Hepatic stellate cell (primary cell): ENCODE measurements at regions not wholly inside any gene's neighbourhood (a gene's known extent, or its start where the extent isn't known, plus 50 kb on each side); places are given as distances from the start of the nearest gene placed in this dataset.
"Not testable (repeated sequence)": the region's sequence is repeated elsewhere in the genome, so short reads cannot be mapped to it uniquely, and the experiment has no call there.

ENCODE experiments used
- DNase-seq: peaks from one replicate; pipeline ENCODE4 v3.0.0; 2011; ENCODE audit warnings: low spot score

- no peak for DNase-seq
Observed at GRCh38 chr1:163999131-163999530, 559.9 kb upstream of the PBX1 start.

- DNase-seq = not testable (repeated sequence)
Observed at GRCh38 chr1:164006186-164006585, 552.8 kb upstream of the PBX1 start.

GRCh38 chr1:164006621-164007020 is 552.4 kb upstream of the PBX1 start:
- DNase-seq = no peak

GRCh38 chr1:164017239-164017638 is 541.7 kb upstream of the PBX1 start:
- no peak for DNase-seq

- no peak for DNase-seq
Observed at GRCh38 chr1:164020391-164020790, 538.6 kb upstream of the PBX1 start.

GRCh38 chr1:164021813-164022212 is 537.2 kb upstream of the PBX1 start:
- no peak for DNase-seq

GRCh38 chr1:164033782-164034181 is 525.2 kb upstream of the PBX1 start:
- no peak for DNase-seq

- DNase-seq = no peak
Observed at GRCh38 chr1:164040754-164041153, 518.2 kb upstream of the PBX1 start.

- no peak for DNase-seq
Observed at GRCh38 chr1:164051782-164052181, 507.2 kb upstream of the PBX1 start.

- DNase-seq = no peak
Observed at GRCh38 chr1:164054331-164054730, 504.7 kb upstream of the PBX1 start.

- DNase-seq = no peak
Observed at GRCh38 chr1:164058198-164058597, 500.8 kb upstream of the PBX1 start.

- DNase-seq = no peak
Observed at GRCh38 chr1:164061528-164061927, 497.5 kb upstream of the PBX1 start.

- no peak for DNase-seq
Observed at GRCh38 chr1:164064501-164064900, 494.5 kb upstream of the PBX1 start.

GRCh38 chr1:164071288-164071687 is 487.7 kb upstream of the PBX1 start:
- DNase-seq = no peak

- DNase-seq = no peak
Observed at GRCh38 chr1:164086832-164087231, 472.2 kb upstream of the PBX1 start.

- no peak for DNase-seq
Observed at GRCh38 chr1:164087906-164088453, 471.0 kb upstream of the PBX1 start.

GRCh38 chr1:164092603-164093353 is 466.2 kb upstream of the PBX1 start:
- no peak for DNase-seq

GRCh38 chr1:164093543-164093942 is 465.4 kb upstream of the PBX1 start:
- no peak for DNase-seq

GRCh38 chr1:164101802-164102201 is 457.2 kb upstream of the PBX1 start:
- no peak for DNase-seq

- DNase-seq = no peak
Observed at GRCh38 chr1:164131949-164132348, 427.0 kb upstream of the PBX1 start.

GRCh38 chr1:164137273-164137925 is 421.6 kb upstream of the PBX1 start:
- DNase-seq = no peak

- DNase-seq = no peak
Observed at GRCh38 chr1:164141797-164142196, 417.2 kb upstream of the PBX1 start.

GRCh38 chr1:164154622-164155021 is 404.4 kb upstream of the PBX1 start:
- no peak for DNase-seq

GRCh38 chr1:164155347-164155746 is 403.6 kb upstream of the PBX1 start:
- no peak for DNase-seq
